GM21381 (cell line): ENCODE measurements at regions not wholly inside any gene's neighbourhood (a gene's known extent, or its start where the extent isn't known, plus 50 kb on each side); places are given as distances from the start of the nearest gene placed in this dataset.
"Not testable (repeated sequence)": the region's sequence is repeated elsewhere in the genome, so short reads cannot be mapped to it uniquely, and the experiment has no call there.

Experiments
- ATAC-seq: cut with Tn5 transposase; IDR thresholded peaks from one replicate; pipeline ENCODE4 v1.9.1; 2021; ENCODE audit warnings: mild to moderate bottlenecking, moderate library complexity; ENCODE audit not compliant: unreplicated experiment

DNA sequence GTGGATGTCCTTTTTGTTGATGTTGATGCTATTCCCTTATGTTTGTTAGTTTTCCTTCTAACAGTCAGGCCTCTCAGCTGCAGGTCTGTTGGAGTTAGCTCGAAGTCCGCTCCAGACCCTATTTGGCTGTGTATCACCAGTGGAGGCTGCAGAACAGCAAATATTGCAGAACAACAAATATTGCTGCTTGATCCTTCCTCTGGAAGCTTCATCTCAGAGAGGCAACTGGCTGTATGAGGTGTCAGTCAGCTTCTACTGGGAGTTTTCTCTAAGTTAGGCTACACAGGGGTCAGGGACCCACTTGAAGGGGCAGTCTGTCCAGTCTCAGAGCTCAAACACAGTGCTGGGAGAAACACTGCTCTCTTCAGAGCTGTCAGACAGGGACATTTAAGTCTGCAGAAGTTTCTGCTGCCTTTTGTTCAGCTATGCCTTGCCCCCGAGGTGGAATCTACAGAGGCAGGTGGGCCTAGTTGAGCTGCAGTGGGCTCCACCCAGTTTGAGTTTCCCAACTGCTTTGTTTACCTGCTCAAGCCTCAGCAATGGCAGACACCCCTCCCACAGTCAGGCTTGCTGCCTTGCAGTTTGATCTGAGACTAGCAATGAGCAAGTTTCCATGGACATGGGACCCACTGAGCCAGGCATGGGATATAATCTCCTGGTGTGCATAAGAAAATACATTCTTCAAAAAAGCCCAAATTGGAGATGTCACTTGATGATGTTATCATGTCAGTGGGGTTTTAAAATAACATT, 99.5 kb downstream of the KDM5D start:
- no peak for ATAC-seq

- ATAC-seq = no peak
Observed at GRCh38 chrY:19637651-19638347, 106.7 kb downstream of the KDM5D start.

GRCh38 chrY:19628926-19629325, 115.6 kb downstream of the KDM5D start:
- no peak for ATAC-seq

DNA sequence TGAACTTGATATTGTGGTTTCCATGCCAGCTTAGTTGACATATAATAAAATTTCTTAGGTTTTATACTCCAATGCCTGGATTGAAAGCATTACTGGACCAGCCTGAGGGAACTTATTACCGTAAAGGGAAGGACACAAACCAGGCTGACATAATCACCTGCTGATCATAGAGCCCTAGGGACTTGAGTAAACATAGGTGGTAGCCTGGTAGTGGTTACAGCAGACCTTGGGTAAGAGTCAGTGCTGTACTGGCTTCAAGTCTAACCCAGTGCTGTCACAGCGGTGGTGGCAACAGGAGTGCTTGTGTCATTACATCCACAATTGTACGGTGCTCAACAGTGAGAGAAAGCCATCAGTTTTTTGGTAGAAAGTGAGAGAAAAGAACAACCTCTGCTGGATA, 122.1 kb downstream of the KDM5D start:
- no peak for ATAC-seq

- ATAC-seq = no peak
Observed at GRCh38 chrY:19621756-19622155, 122.8 kb downstream of the KDM5D start.

- ATAC-seq = no peak
Observed at GRCh38 chrY:19601113-19601512, 143.4 kb downstream of the KDM5D start.

DNA sequence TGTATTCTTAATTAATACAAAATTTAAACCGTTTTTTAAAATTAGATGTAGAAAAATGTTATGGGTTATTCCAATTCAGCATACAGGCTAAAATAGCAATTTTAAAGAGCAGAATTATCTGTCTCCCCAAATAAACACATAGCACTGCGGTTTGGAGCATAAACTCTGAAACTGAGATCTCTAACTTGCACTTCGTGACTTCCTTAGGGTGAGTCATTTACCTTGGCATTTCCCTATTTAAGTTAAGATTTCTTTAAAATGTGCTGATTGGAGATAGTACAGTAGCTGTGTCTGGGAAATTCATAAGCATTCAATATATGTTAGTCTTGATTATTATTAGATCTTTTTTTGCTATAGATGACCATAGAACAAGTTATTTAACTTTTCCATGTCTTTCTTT, 143.8 kb downstream of the KDM5D start:
- ATAC-seq = no peak

DNA sequence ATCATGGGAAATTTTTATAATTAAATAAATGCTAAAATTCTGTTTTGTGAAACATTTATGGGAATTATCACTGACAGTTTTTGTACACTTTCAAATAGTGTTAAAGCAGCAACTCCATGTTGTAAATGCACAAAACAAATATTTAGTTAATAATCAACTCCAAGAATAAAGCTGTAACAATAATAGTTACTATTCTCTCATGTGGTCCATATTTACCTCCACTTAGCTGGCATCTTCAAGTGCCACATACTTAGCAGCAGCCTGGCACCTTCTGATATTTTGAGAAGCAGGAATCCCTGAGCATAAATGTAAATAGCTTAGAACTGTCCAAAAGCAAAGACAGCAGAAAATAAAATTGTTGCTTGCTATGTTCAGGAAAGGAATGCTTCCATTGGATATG, 154.3 kb downstream of the KDM5D start:
- no peak for ATAC-seq

- ATAC-seq = no peak
Observed at GRCh38 chrY:19589664-19590063, 154.9 kb downstream of the KDM5D start.

DNA sequence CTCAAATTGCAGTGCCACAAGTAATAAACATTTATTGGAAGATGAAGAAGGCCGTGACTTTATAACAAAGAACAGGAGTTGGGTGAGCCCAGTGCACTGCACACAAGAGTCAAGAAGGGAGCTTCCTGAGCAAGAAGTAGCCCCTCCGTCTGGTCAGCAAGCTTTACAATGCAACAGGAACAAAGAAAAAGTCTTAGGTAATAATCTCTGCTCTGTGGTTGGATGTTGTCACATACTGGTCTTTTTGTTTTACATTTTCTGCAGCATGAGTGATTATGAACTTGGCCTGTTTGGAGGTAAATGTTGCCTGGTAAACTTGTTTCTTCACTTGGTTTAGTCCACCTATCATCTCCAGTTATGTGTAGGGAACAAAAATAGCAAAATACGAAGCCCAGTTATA, 157.2 kb downstream of the KDM5D start:
- ATAC-seq = no peak

DNA sequence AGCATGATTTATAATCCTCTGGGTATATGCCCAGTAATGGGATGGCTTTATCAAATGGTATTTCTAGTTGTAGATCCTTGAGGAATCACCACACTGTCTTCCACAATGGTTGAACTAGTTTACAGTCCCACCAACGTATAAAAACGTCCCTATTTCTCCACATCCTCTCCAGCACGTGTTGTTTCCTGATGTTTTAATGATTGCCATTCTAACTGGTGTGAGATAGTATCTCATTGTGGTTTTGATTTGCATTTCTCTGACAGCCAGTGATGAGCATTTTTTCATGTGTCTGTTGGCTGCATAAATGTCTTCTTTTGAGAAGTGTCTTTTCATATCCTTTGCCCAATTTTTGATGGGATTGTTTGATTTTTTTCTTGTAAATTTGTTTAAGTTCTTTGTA, 163.5 kb downstream of the KDM5D start:
- ATAC-seq = not testable (repeated sequence)

DNA sequence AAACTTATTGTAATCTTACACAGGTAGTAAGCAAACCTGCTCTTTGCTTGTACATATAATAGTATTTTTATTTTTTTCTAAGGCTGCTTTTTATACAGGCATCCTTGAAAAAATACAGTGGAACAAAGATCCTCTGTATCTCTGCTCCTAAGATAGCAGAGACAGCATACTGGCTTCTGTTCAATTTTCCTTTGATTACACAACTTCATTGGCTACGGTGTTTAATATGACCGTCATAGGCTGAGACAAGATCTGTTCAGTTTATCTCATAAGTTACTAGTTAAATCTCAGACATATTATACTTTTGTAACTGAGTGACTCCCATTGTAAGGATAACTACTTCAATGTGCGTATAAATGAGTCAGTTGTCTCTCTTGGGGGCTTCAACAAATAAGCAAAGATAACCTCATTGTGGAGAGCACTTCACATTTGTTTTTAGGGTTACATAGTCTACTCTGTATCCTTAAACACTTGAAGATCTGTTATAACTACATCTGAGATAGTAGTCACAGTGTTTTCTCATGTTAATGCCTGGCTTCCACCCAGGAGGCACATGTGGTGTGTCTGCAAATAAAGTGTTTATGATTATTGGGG, 166.1 kb downstream of the KDM5D start:
- no peak for ATAC-seq

DNA sequence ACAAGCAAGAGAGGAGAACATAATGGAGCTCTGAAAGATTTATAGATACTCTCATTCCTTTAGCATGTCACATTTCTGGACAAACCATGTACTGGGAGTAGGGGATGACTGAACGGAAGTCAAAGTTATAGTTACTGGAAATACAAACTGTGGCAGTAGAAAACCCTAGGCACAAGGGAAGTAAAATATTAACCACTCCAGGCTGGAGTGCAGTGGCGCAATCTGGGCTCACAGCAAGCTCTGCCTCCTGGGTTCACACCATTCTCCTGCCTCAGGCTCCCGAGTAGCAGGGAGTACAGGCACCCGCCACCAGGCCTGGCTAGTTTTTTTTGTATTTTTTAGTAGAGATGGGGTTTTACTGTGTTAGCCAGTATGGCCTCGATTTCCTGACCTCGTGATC, 167.3 kb downstream of the KDM5D start:
- no peak for ATAC-seq

DNA sequence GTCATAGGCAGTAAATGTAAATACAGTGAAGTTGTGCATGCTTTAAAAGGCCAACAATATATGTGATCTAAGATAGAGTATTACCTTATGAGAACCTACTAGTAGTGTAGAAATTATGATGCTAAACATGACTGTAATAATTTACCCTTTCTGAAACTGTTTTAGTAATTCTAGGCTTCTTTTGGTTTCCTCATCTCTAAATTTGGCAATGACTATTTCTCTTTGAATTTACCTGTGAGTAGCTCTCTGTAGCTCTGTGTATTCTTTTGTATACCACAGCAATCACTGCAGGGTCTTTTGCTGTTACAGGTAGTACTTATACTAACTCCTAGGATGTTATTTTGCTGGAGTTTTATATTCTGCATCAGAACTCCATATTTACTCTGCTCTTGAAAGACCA, 169.6 kb downstream of the KDM5D start:
- ATAC-seq = peak; percentile 39

GRCh38 chrY:19573646-19574045, 170.9 kb downstream of the KDM5D start:
- no peak for ATAC-seq

DNA sequence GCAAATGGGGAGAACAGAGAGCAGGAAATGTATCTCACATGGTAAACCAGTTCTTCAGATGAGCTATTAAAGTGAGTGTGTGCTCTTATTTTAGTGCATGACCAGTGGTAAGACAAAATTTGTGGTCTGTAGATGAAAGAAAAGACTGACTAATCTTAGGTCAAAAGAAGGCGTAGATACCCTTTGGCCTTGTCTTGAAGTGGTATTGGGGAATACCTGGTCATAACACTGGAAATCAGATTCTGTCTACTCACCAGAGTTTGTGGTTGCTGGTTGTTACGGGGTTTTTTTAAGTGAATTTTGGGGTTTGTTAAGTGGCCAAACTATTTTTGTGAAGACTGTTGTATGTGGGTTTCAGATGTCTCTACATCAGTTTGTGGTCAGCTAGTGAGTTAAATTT, 173.5 kb downstream of the KDM5D start:
- ATAC-seq = peak; percentile 47

DNA sequence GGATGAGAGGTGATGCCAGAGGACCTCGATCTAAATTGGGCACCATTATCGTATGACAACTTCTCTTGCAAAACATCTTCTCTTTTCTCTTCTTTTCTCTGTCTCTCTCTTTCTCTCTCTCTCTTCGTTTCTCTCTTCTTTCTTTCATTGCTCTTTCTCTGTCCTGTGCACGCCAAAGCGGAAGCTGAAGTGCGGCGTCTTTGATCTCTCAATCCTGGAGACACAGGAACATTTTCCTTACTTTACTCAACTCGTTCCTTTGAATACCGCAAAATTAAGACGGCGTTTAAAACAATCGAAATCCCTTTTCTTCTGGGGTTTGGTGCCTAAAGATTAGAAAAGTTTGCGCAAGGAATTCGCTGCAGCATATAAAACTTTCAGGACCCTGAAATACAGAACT, 176.6 kb downstream of the KDM5D start:
- ATAC-seq = peak; percentile 1

GRCh38 chrY:19567051-19567921, 177.2 kb downstream of the KDM5D start:
- ATAC-seq = peak; percentile 62

DNA sequence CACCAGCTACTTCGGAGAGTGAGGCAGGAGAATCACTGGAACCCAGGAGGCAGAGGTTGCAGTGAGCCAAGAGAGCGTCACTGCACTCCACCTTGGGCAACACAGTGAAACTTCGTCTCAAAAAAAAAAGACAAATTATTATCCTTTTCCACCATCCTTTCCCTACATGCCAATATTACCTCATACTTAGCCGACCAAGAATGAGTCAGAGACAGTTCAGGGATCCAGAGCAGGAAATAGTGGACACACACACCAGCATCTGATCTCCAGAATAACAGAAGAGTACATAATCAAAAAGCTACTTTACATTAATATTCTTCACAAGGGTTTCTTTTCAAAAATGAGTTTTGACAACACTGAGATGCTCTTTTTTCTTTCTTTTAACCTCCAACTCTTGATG, 185.4 kb downstream of the KDM5D start:
- no peak for ATAC-seq

DNA sequence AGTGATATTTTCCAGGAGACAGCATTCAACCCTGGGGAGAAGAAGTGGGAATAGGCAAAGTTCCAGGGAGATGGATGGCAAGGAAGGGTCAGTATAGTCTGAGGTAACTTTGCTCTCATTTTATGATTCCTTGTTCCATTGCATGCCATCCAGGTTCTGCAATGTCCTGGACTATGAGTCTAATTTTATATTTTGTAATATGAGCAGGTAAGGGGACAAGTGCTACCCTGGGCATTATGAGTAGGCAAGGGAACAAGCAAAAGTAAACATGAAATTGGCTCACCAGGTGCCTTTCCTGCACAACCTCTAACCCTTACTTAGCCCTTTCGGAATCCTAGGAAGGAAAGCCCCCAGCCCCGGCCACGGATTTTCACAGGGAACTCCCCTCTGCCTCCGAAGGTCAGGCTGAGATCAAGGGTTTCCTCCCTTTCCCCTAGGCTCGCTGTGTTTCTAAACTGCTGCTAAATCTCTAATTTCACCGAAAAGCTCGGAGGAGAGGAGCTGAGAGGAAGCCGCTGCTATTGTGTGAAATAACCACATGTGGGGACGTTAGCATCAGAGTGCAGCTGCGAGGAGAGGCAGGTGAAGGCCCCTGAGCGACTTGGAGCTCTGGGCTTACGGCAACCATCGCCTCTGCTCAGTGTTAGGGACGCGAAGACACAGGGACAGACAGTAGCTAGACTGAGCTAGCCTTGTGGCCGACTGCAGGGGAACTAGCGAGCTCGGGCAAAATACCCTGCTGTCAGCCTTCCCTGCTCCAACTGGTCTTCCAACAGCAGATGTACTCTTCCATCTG, 194.7 kb downstream of the KDM5D start:
- ATAC-seq = no peak
